Spleen (tissue), 11 donors: ENCODE measurements at regions not wholly inside any gene's neighbourhood (a gene's known extent, or its start where the extent isn't known, plus 50 kb on each side); places are given as distances from the start of the nearest gene placed in this dataset.

Source experiments
- DNase-seq: peaks from one replicate; pipeline ENCODE4 v3.0.0-alpha.2; 2020
- H3K27ac ChIP-seq, 8 donors: fragments of 200-600 bp; sonication (generic) in 7 of 8; 1 replicate in 4 of 8; 2 replicates in 4 of 8; pipeline versions ENCODE4 v1.5.0 to v1.8.0; 2016 to 2021; ENCODE audit warnings: inconsistent platforms in 4 of 8, mild to moderate bottlenecking in 4 of 8, moderate library complexity in 1 of 8
- H3K27me3 ChIP-seq, 7 donors: fragments of 200-600 bp; sonication (generic) in 6 of 7; replicated peaks in 1 of 7; 1 replicate in 4 of 7; 2 replicates in 3 of 7; pipeline versions ENCODE4 v1.5.0 to v1.8.0; 2016 to 2021; ENCODE audit warnings: inconsistent platforms in 3 of 7, mild to moderate bottlenecking in 1 of 7
- H3K36me3 ChIP-seq, 6 donors: fragments of 200-600 bp; sonication (generic) in 5 of 6; 1 replicate in 4 of 6; 2 replicates in 2 of 6; pipeline versions ENCODE4 v1.5.0 to v1.8.0; 2016 to 2021; ENCODE audit warnings: inconsistent platforms in 2 of 6
- H3K4me1 ChIP-seq, 6 donors: fragments of 200-600 bp; sonication (generic) in 5 of 6; 1 replicate in 3 of 6; 2 replicates in 3 of 6; pipeline versions ENCODE4 v1.5.0 to v1.8.0; 2016 to 2021; ENCODE audit warnings: inconsistent platforms in 3 of 6
- H3K4me3 ChIP-seq, 8 donors: fragments of 200-600 bp; sonication (generic) in 7 of 8; 1 replicate in 4 of 8; 2 replicates in 4 of 8; pipeline versions ENCODE4 v1.5.0 to v1.8.0; 2016 to 2021; ENCODE audit warnings: inconsistent platforms in 4 of 8, mild to moderate bottlenecking in 4 of 8, moderate library complexity in 2 of 8
- H3K9me3 ChIP-seq, 8 donors: fragments of 200-600 bp; sonication (generic) in 7 of 8; 1 replicate in 4 of 8; 2 replicates in 4 of 8; pipeline versions ENCODE4 v1.5.0 to v1.8.0; 2016 to 2021; ENCODE audit warnings: inconsistent platforms in 4 of 8
- CTCF ChIP-seq, 11 experiments: fragments of 200-600 bp in 7 of 11; fragments of 450-650 bp in 4 of 11; sonication (generic) in 4 of 11; IDR thresholded peaks in 8 of 11; conservative IDR thresholded peaks in 3 of 11; 1 replicate in 7 of 11; 2 replicates in 4 of 11; pipeline versions ENCODE4 v1.4.0 to v1.8.0; 2016 to 2021; ENCODE audit warnings: antibody characterized with exemption in 11 of 11, inconsistent platforms in 4 of 11, mild to moderate bottlenecking in 1 of 11
- POLR2A ChIP-seq, 3 donors: fragments of 450-650 bp; IDR thresholded peaks; one replicate each; pipeline ENCODE4 v1.5.1; 2017; ENCODE audit warnings: antibody characterized with exemption in 3 of 3, mild to moderate bottlenecking in 1 of 3
- POLR2AphosphoS5 ChIP-seq, 3 donors: sonication (generic); formaldehyde crosslinking; IDR thresholded peaks; one replicate each; pipeline ENCODE4 v1.5.1; 2017; ENCODE audit warnings: antibody characterized with exemption in 3 of 3
- WGBS, 5 donors: extraction: QIAGEN DNeasy Blood & Tissue Kit in 3 of 5; methylation state at CpG; one replicate each; pipeline versions ENCODE4 v1.1.5 to v1.1.7; 2013 to 2018; 5-methylcytosine and 5-hydroxymethylcytosine counted together
- intact Hi-C: fragments of 100-400 bp; cut with DNase I; formaldehyde crosslinking; loops from one replicate; pipeline ENCODE4 v1.15.0; 2023; ENCODE audit warnings: low total_unique reads
- donor health status: healthy with polysubstance abuse.
- donor health status: DM: no; HTN: no; CAD: no; lungs with moderate emphysema.
- donor health status: DM: no; HTN: no; CAD: no.
- donor health status: Bipolar disorder and iron deficiency.
- donor health status: healthy.
- donor health status: DM: no; HTN: no; CAD: no.
- donor health status: DM: yes; HTN: yes; CAD: no.

- Histone ChIP-seq H3K27ac (no peak overlapping the region), H3K36me3 (no peaks in the 10 kb centered on the region), H3K4me3 (no peak overlapping the region), H3K9me3 (peaks cover 0 to 4% (median 0%) of the 10 kb centered on the region in 8 donors), H3K27me3 (no peaks in the 10 kb centered on the region), H3K4me1 (no peaks in the 10 kb centered on the region)
- WGBS, 5 donors, result 81 to 96% (median 83%) methylated on average over 3 of the region's 3 CpGs
- TF ChIP-seq CTCF (IDR thresholded peaks at IDR 0.05 in 8 of 11, conservative IDR thresholded peaks at IDR 0.05 in 3 of 11) (no peak), POLR2A (IDR thresholded peaks at IDR 0.05) (no peak), POLR2AphosphoS5 (IDR thresholded peaks at IDR 0.05) (no peak)
- DNase-seq, result no peak
- intact Hi-C loops, result no loop called here
These were observed 935.2 kb upstream of the TYRP1 start for GRCh38 chr9:11758016-11758415.

GRCh38 chr9:11779971-11780370, 913.2 kb upstream of the TYRP1 start:
- intact Hi-C loops, result no loop called here
- Histone ChIP-seq H3K9me3 (no peaks in the 10 kb centered on the region), H3K27ac (no peak overlapping the region), H3K36me3 (no peaks in the 10 kb centered on the region), H3K4me3 (no peak overlapping the region), H3K27me3 (no peaks in the 10 kb centered on the region), H3K4me1 (no peaks in the 10 kb centered on the region)
- 63 to 71% (median 66%) methylated on average over 4 of the region's 4 CpGs for WGBS, 5 donors
- no peak for DNase-seq
- TF ChIP-seq POLR2A (IDR thresholded peaks at IDR 0.05), result no peak
- TF ChIP-seq CTCF (IDR thresholded peaks at IDR 0.05 in 8 of 11, conservative IDR thresholded peaks at IDR 0.05 in 3 of 11), result no peak
- TF ChIP-seq POLR2AphosphoS5 (IDR thresholded peaks at IDR 0.05), result no peak

GRCh38 chr9:11792870-11793269, 900.3 kb upstream of the TYRP1 start:
- no peak for TF ChIP-seq CTCF (IDR thresholded peaks at IDR 0.05 in 8 of 11, conservative IDR thresholded peaks at IDR 0.05 in 3 of 11)
- TF ChIP-seq POLR2A (IDR thresholded peaks at IDR 0.05), result no peak
- TF ChIP-seq POLR2AphosphoS5 (IDR thresholded peaks at IDR 0.05), result no peak
- H3K36me3 ChIP-seq, result no peaks in the 10 kb centered on the region
- no peaks in the 10 kb centered on the region for H3K4me1 ChIP-seq
- DNase-seq, result no peak
- WGBS, 5 donors, result 81 to 92% (median 85%) methylated on average over 1 of the region's 1 CpG
- H3K9me3 ChIP-seq, result peaks cover 0 to 18% (median 2%) of the 10 kb centered on the region in 8 donors
- no peak overlapping the region for H3K27ac ChIP-seq
- H3K4me3 ChIP-seq, result no peak overlapping the region
- no peaks in the 10 kb centered on the region for H3K27me3 ChIP-seq
- intact Hi-C loops, result no loop called here

- no peak for DNase-seq
- intact Hi-C loops, result no loop called here
- WGBS, 5 donors, result 85 to 94% (median 89%) methylated on average over 5 of the region's 5 CpGs
These were observed 898.2 kb upstream of the TYRP1 start for GRCh38 chr9:11794984-11795383.

More at GRCh38 chr9:11794984-11795383, 898.2 kb upstream of the TYRP1 start:
- H3K9me3 ChIP-seq, result peaks cover 0 to 20% (median 2%) of the 10 kb centered on the region in 8 donors
- no peak overlapping the region for H3K4me3 ChIP-seq
- no peak overlapping the region for H3K27ac ChIP-seq
- no peaks in the 10 kb centered on the region for H3K4me1 ChIP-seq
- H3K27me3 ChIP-seq, result no peaks in the 10 kb centered on the region
- TF ChIP-seq CTCF (IDR thresholded peaks at IDR 0.05 in 8 of 11, conservative IDR thresholded peaks at IDR 0.05 in 3 of 11) (no peak), POLR2A (IDR thresholded peaks at IDR 0.05) (no peak), POLR2AphosphoS5 (IDR thresholded peaks at IDR 0.05) (no peak)
- no peaks in the 10 kb centered on the region for H3K36me3 ChIP-seq
